ENCODE measurements at regions not wholly inside any gene's neighbourhood (a gene's known extent, or its start where the extent isn't known, plus 50 kb on each side); places are given as distances from the start of the nearest gene placed in this dataset.

DNA sequence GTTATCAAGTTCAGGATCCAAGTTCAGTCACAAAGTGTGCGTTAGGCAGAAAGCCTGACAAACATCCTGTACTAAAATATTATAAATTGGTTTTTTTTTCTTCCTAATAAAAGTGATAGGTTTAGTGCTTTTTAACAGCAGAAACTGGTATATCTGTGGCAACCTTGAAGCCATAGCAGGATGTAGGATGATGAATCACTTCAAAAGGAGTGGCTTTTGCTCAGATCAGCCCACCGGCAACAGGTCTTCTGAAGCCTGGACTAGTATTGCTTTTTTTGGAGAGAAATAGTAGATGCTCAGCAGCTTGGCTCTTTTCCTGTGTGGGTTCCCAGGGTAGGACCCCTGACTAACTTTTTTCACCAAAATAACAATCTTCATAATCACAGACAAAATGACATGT, 190.8 kb downstream of the EPM2A start:
- Histone ChIP-seq H2AFZ (ENCODE audit: insufficient read depth, low read depth, low read length, poor library complexity, severe bottlenecking) (no peak overlapping the region), H3K27ac (ENCODE audit: low read length in 2 of 2) (no peak overlapping the region), H3K27me3 (replicated peaks in 1 of 4; ENCODE audit: control extremely low read depth in 1 of 4, control insufficient read depth in 3 of 4, insufficient read depth in 4 of 4, low read length in 3 of 4) (no peaks in the 10 kb centered on the region), H3K79me2 (ENCODE audit: control insufficient read depth, insufficient read depth, low read length) (no peaks in the 10 kb centered on the region), H3K9me3 (ENCODE audit: control extremely low read depth in 1 of 3, control insufficient read depth in 2 of 3, insufficient read depth in 1 of 3, low read length in 2 of 3) (no peaks in the 10 kb centered on the region), H3K4me1 (ENCODE audit: control insufficient read depth in 2 of 2, insufficient read depth in 2 of 2, low read length in 2 of 2) (no peaks in the 10 kb centered on the region), H3K4me2 (replicated peaks; ENCODE audit: low read depth, low read length, poor library complexity, severe bottlenecking) (no peak overlapping the region), H3K36me3 (replicated peaks in 1 of 2; ENCODE audit: control extremely low read depth in 1 of 2, control insufficient read depth in 1 of 2, extremely low read depth in 1 of 2, insufficient read depth in 2 of 2, low read length in 1 of 2) (no peaks in the 10 kb centered on the region), H3K9ac (ENCODE audit: low read length) (no peak overlapping the region), H4K20me1 (ENCODE audit: control insufficient read depth, insufficient read depth, low read length, poor library complexity, severe bottlenecking) (no peaks in the 10 kb centered on the region), H3K4me3 (ENCODE audit: control extremely low read depth in 1 of 5, extremely low read depth in 1 of 5, insufficient read depth in 1 of 5, low read depth in 2 of 5, low read length in 4 of 5) (no peak overlapping the region)
- no peaks in the 10 kb centered on the region for H3K4me1 Mint-ChIP-seq
- no peak overlapping the region for H3K4me3 Mint-ChIP-seq
- WGBS (ENCODE audit: insufficient coverage), result 60% methylated on average over 1 of the region's 2 CpGs
- no peak for DNase-seq
- no peaks in the 10 kb centered on the region for H3K27me3 Mint-ChIP-seq
- H3K9me3 Mint-ChIP-seq (ENCODE audit: insufficient read depth), result no peaks in the 10 kb centered on the region
- POLR2A ChIA-PET, result no interaction called here
- no peak for TF ChIP-seq CTCF (IDR thresholded peaks at IDR 0.05)
- no peak for TF ChIP-seq EZH2 (IDR thresholded peaks at IDR 0.05; ENCODE audit: borderline replicate concordance, insufficient read depth, low read depth, low read length, poor library complexity, severe bottlenecking)
- H3K27ac Mint-ChIP-seq, result no peak overlapping the region
- no peak for ATAC-seq (ENCODE audit: low read depth)
- CTCF ChIA-PET, result no interaction called here
- intact Hi-C loops (cut with micrococcal nuclease), result no loop called here

GRCh38 chr6:145546265-145546664, 189.1 kb downstream of the EPM2A start:
- ATAC-seq (ENCODE audit: low read depth) (no peak), DNase-seq (no peak)
- H4K20me1 ChIP-seq (ENCODE audit: control insufficient read depth, insufficient read depth, low read length, poor library complexity, severe bottlenecking), result no peaks in the 10 kb centered on the region
- Mint-ChIP-seq H3K4me1 (no peaks in the 10 kb centered on the region), H3K9me3 (ENCODE audit: insufficient read depth) (no peaks in the 10 kb centered on the region), H3K27ac (no peak overlapping the region), H3K27me3 (no peaks in the 10 kb centered on the region), H3K4me3 (no peak overlapping the region)
- H3K79me2 ChIP-seq (ENCODE audit: control insufficient read depth, insufficient read depth, low read length), result no peaks in the 10 kb centered on the region
- no peaks in the 10 kb centered on the region for H3K9me3 ChIP-seq (ENCODE audit: control extremely low read depth in 1 of 3, control insufficient read depth in 2 of 3, insufficient read depth in 1 of 3, low read length in 2 of 3)
- H3K4me1 ChIP-seq (ENCODE audit: control insufficient read depth in 2 of 2, insufficient read depth in 2 of 2, low read length in 2 of 2), result no peaks in the 10 kb centered on the region
- ChIA-PET CTCF (no interaction called here), POLR2A (no interaction called here)
- no peaks in the 10 kb centered on the region for H3K27me3 ChIP-seq (replicated peaks in 1 of 4; ENCODE audit: control extremely low read depth in 1 of 4, control insufficient read depth in 3 of 4, insufficient read depth in 4 of 4, low read length in 3 of 4)
- no peak overlapping the region for H2AFZ ChIP-seq (ENCODE audit: insufficient read depth, low read depth, low read length, poor library complexity, severe bottlenecking)
- no peaks in the 10 kb centered on the region for H3K36me3 ChIP-seq (replicated peaks in 1 of 2; ENCODE audit: control extremely low read depth in 1 of 2, control insufficient read depth in 1 of 2, extremely low read depth in 1 of 2, insufficient read depth in 2 of 2, low read length in 1 of 2)
- H3K4me2 ChIP-seq (replicated peaks; ENCODE audit: low read depth, low read length, poor library complexity, severe bottlenecking), result no peak overlapping the region
- intact Hi-C loops (cut with micrococcal nuclease), result no loop called here
- no peak overlapping the region for H3K27ac ChIP-seq (ENCODE audit: low read length in 2 of 2)
- no peak overlapping the region for H3K9ac ChIP-seq (ENCODE audit: low read length)
- H3K4me3 ChIP-seq (ENCODE audit: control extremely low read depth in 1 of 5, extremely low read depth in 1 of 5, insufficient read depth in 1 of 5, low read depth in 2 of 5, low read length in 4 of 5), result no peak overlapping the region
- TF ChIP-seq EZH2 (IDR thresholded peaks at IDR 0.05; ENCODE audit: borderline replicate concordance, insufficient read depth, low read depth, low read length, poor library complexity, severe bottlenecking) (no peak), CTCF (IDR thresholded peaks at IDR 0.05) (no peak)
